WI38 (cell line): ENCODE measurements at regions not wholly inside any gene's neighbourhood (a gene's known extent, or its start where the extent isn't known, plus 50 kb on each side); places are given as distances from the start of the nearest gene placed in this dataset.

ENCODE experiments used
- H3K4me3 ChIP-seq: 2 replicates; pipeline ENCODE4 v1.5.1; 2011; ENCODE audit warnings: low read depth, mild to moderate bottlenecking, control low read depth, low read length
- TF ChIP-seq, protein P1 (sequence below): IDR thresholded peaks from 2 replicates; pipeline ENCODE4 v1.5.1; 2012; ENCODE audit warnings: low read depth, mild to moderate bottlenecking, control low read depth, low read length

DNA sequence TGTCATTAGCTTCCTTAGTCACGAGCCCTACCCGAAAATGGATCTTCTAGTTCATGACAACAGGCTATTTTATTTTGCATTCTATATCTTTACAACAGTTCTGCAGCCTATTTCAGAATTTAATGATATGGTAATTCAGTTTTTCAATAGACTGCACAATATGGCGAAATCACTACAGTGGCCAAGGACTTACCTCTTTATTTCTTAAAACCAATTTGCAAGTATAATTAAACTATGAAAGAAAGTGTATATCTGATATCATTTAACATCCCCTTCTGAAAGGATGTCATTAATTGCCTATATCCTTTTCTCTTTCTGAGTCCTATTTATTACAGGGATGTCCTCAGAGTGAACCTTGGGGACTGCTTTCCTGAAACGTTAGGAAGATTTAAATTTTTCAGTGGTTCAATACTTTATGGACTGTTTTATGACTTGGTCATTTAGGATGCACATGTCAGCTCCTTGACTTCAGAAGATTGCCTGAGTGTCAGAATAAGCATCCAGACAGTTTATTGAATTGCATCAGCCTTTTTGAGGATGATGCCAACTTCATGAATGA lies 190.8 kb upstream of the GEMIN8 start:
- no peak overlapping the region for H3K4me3 ChIP-seq
- TF ChIP-seq, protein P1, sequence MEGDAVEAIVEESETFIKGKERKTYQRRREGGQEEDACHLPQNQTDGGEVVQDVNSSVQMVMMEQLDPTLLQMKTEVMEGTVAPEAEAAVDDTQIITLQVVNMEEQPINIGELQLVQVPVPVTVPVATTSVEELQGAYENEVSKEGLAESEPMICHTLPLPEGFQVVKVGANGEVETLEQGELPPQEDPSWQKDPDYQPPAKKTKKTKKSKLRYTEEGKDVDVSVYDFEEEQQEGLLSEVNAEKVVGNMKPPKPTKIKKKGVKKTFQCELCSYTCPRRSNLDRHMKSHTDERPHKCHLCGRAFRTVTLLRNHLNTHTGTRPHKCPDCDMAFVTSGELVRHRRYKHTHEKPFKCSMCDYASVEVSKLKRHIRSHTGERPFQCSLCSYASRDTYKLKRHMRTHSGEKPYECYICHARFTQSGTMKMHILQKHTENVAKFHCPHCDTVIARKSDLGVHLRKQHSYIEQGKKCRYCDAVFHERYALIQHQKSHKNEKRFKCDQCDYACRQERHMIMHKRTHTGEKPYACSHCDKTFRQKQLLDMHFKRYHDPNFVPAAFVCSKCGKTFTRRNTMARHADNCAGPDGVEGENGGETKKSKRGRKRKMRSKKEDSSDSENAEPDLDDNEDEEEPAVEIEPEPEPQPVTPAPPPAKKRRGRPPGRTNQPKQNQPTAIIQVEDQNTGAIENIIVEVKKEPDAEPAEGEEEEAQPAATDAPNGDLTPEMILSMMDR = no peak

DNA sequence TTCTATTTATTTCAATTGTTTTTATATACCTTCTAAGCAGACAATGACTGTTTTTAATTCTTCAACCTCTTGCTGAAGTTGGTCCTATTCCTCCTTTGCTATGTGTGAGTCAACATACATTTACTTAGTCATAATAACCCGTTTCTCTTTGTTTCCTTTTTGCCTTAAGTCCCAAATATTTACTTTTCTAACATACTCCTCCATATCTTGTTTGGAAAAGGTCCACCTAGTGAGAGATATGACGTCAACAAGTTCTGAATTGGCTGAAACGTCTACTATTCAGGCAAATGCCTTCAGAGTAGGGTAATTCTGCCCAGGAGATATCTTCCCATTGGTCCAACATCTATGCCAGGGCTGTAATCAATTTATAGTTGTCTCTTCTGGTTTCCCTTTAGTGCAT lies 179.3 kb upstream of the GEMIN8 start:
- no peak overlapping the region for H3K4me3 ChIP-seq
- TF ChIP-seq, protein P1 = no peak

DNA sequence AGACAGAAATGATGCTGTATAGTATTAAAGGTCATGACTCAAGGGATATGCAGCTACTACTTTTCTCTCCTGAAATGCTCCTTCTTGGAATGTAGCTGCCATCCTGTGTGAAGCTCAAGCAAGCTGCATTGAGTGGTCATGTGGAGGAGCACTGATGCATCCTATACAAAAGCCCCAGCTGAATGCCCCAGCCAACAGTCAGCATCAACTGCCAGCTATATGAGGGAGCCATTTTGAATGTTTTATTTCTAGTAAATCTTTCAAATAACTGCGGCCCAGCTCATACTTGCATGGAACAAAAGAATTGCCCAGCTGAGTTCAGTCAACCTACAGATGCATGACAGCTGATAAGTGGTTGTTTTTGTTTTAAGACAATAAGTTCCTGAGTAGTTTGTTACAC lies 165.0 kb upstream of the GEMIN8 start:
- TF ChIP-seq, protein P1 = no peak
- no peak overlapping the region for H3K4me3 ChIP-seq

DNA sequence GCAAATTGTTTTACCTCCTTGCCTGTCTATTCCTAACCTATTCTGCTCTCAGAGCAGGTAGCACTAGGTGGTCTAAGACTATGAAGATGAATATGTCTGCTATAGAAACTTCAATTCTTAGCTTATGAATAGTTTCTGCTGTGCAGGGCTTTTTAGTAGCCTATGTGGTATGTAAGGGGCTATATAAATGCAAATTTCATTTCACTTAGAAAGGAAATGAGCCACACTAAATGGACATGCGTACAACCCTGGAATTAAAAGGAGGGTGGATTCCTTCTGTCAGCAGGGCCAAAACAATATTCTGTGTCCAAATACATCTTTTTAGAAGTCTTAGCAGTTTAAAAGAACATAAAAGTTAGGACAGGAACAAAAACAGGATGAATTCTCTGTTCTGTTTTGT lies 163.9 kb upstream of the GEMIN8 start:
- TF ChIP-seq, protein P1 = no peak
- no peak overlapping the region for H3K4me3 ChIP-seq

DNA sequence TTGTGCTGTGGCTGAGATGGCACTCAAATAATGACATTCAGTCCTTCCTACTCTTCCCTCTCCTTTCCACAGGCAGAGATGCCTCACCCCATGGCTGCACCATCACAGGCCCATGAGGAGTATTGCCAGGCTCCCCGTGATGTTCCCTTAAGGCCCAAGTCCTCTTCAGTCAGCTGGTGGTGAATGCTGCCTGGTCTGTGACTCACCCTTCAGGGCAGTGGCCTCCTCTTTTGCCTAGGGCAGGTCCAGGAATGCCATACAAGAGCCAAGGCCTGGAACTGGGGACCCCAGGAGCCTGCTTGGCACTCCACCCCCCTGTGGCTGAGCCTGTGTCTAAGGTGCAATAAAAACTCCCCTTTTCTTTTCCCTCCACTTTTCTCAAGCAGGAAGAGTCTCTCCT lies 144.2 kb upstream of the GEMIN8 start:
- TF ChIP-seq, protein P1 = no peak
- no peak overlapping the region for H3K4me3 ChIP-seq

DNA sequence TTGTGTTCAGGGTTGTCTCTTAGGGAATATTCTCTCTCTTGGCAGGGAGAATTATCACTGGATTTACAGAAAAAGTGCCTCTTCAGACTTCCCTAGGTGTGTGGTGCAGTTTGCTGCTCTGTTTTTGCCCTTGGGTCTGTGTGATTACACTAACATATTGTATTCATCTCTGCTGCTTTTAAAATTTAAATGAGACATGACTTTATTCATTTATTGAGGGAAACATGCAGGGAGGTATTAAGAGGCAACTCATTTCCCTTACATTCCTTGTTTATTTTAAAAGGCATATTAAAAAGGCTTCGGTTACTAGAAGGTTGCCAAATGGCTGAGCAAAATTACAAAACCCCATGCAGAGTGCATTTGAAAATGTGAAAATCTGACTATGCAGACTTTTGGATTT lies 135.1 kb upstream of the GEMIN8 start:
- TF ChIP-seq, protein P1 = no peak

DNA sequence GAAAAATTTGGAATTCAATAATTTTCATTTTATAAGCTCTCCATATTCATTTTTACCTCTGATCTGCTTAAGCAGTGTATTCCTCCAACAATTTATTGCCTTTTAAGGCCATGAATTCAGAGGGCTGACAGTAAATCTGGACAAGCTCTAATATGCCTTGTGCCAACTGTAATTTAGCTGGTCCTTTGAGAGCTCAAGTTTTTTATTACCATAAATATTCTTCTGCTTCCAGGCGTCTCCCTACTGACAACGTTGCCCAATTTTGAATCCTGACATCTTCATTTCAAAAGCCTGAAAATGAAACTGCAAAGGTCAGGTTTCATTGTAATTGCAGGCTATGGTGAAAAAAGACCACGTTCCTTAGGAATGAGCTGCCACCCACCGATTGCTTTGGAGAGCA lies 95.8 kb upstream of the GEMIN8 start:
- TF ChIP-seq, protein P1 = no peak
- H3K4me3 ChIP-seq = no peak overlapping the region

More for the DNA sequence above, 135.1 kb upstream of the GEMIN8 start:
- H3K4me3 ChIP-seq = no peak overlapping the region
